GM12878 (cell line): ENCODE measurements at regions not wholly inside any gene's neighbourhood (a gene's known extent, or its start where the extent isn't known, plus 50 kb on each side); places are given as distances from the start of the nearest gene placed in this dataset.

ENCODE experiments used
- ATAC-seq: fragments of 200-7000 bp; cut with Tn5 transposase; 3 replicates; pipeline ENCODE4 v1.9.1; 2020; ENCODE audit warnings: mild to moderate bottlenecking, moderate library complexity
- BruUV-seq: library from RNA; stranded (reverse); fragments of 400-500 nt; replicated peaks from 2 replicates; lab custom pipeline; 2021; lab: Mats Ljungman, UMichigan
- CTCF ChIA-PET: fragments of 300-600 bp; sonication (Branson Sonifier 250); formaldehyde crosslinking; extraction: SDS; loops from one replicate; lab custom pipeline; 2021; ENCODE audit warnings: inconsistent platforms; lab: Yijun Ruan, JAX
- POLR2A ChIA-PET: fragments of 350-600 bp; formaldehyde crosslinking; extraction: SDS; loops from one replicate; lab custom pipeline; 2021; ENCODE audit warnings: inconsistent platforms; lab: Charles Lee
- RAD21 ChIA-PET: fragments of 300-600 bp; sonication (Branson Sonifier 250); formaldehyde crosslinking; loops from one replicate; lab custom pipeline; 2023; ENCODE audit warnings: antibody characterized with exemption; ENCODE audit not compliant: unreplicated experiment; lab: Charles Lee
- SMC1A ChIA-PET: fragments of 300-600 bp; sonication (Branson Sonifier 250); formaldehyde crosslinking; loops from one replicate; lab custom pipeline; 2023; ENCODE audit not compliant: unreplicated experiment, uncharacterized antibody; lab: Charles Lee
- DNase-seq: peaks from one replicate; pipeline ENCODE4 v3.0.0-alpha.2; 2011; ENCODE audit warnings: low read depth, low spot score
- FAIRE-seq: peaks from 3 replicates; lab custom pipeline; 2011; peaks lifted over from hg19 to GRCh38; lab: Jason Lieb, UNC
- H2AFZ ChIP-seq: 2 replicates; pipeline ENCODE4 v1.6.0; 2011; ENCODE audit warnings: low read depth, low read length, control low read depth; ENCODE audit not compliant: control insufficient read depth
- H3K27ac ChIP-seq: 2 replicates; pipeline ENCODE4 v1.5.1; 2011; ENCODE audit warnings: control low read depth; ENCODE audit not compliant: control insufficient read depth, insufficient read depth
- H3K27me3 ChIP-seq, 2 experiments: replicated peaks in 1 of 2; 2 replicates each; pipeline versions ENCODE4 v1.6.0 to v1.6.1; 2011; ENCODE audit warnings: low read length in 1 of 2; ENCODE audit not compliant: control insufficient read depth in 2 of 2, insufficient read depth in 2 of 2
- H3K36me3 ChIP-seq, 2 experiments: 2 replicates each; pipeline ENCODE4 v1.5.1; 2011; ENCODE audit warnings: low read length in 1 of 2; ENCODE audit not compliant: control insufficient read depth in 2 of 2, insufficient read depth in 2 of 2
- H3K4me1 ChIP-seq: 2 replicates; pipeline ENCODE4 v1.6.1; 2011; ENCODE audit warnings: mild to moderate bottlenecking, low read length, moderate library complexity, mixed read lengths; ENCODE audit not compliant: control insufficient read depth, insufficient read depth
- H3K4me2 ChIP-seq: 2 replicates; pipeline ENCODE4 v1.6.0; 2011; ENCODE audit warnings: control low read depth; ENCODE audit not compliant: control insufficient read depth, insufficient read depth
- H3K4me3 ChIP-seq: fragments of 200-600 bp; sonication (generic); 2 replicates; pipeline ENCODE4 v1.5.1; 2016
- H3K79me2 ChIP-seq: 2 replicates; pipeline ENCODE4 v1.6.0; 2011; ENCODE audit warnings: low read length; ENCODE audit not compliant: control insufficient read depth, insufficient read depth
- H3K9ac ChIP-seq: 2 replicates; pipeline ENCODE4 v1.8.0; 2011; ENCODE audit warnings: low read length, control low read depth, mixed read lengths; ENCODE audit not compliant: control insufficient read depth, insufficient read depth
- H3K9me3 ChIP-seq: replicated peaks from 3 replicates; pipeline ENCODE4 v1.5.1; 2011; ENCODE audit warnings: mild to moderate bottlenecking, low read length; ENCODE audit not compliant: control insufficient read depth, insufficient read depth
- H4K20me1 ChIP-seq: 2 replicates; pipeline ENCODE4 v1.6.0; 2011; ENCODE audit not compliant: control insufficient read depth, insufficient read depth
- ASH2L ChIP-seq: fragments of 300-600, 200-600 bp; sonication (generic); IDR thresholded peaks from 2 replicates; pipeline ENCODE4 v1.6.1; 2017; ENCODE audit warnings: low read depth, mild to moderate bottlenecking, borderline replicate concordance
- ATF2 ChIP-seq: IDR thresholded peaks from 2 replicates; pipeline ENCODE4 v1.6.1; 2012; ENCODE audit warnings: low read length, inconsistent platforms
- CHD2 ChIP-seq: IDR thresholded peaks from 2 replicates; pipeline ENCODE4 v1.6.1; 2011; ENCODE audit warnings: low read depth, low read length, improper control_type of control experiment, borderline replicate concordance
- ELK1 ChIP-seq: IDR thresholded peaks from 2 replicates; pipeline ENCODE4 v1.6.1; 2012; ENCODE audit warnings: low read depth, low read length, improper control_type of control experiment
- GATAD2B ChIP-seq: fragments of 450-650 bp; conservative IDR thresholded peaks from 2 replicates; pipeline ENCODE4 v1.6.1; 2017; ENCODE audit warnings: low read depth, mild to moderate bottlenecking, moderate library complexity
- HCFC1 ChIP-seq: fragments of 150-350 bp; IDR thresholded peaks from 2 replicates; pipeline ENCODE4 v1.6.1; 2014; ENCODE audit warnings: low read length
- MXI1 ChIP-seq: fragments of 150-350 bp; IDR thresholded peaks from 2 replicates; pipeline ENCODE4 v1.6.1; 2011; ENCODE audit warnings: low read depth, mild to moderate bottlenecking, inconsistent platforms, low read length, improper control_type of control experiment
- NBN ChIP-seq: fragments of 450-650 bp; IDR thresholded peaks from 2 replicates; pipeline ENCODE4 v1.6.1; 2016
- NKRF ChIP-seq: fragments of 450-650 bp; conservative IDR thresholded peaks from 2 replicates; pipeline ENCODE4 v1.6.1; 2017; ENCODE audit warnings: mild to moderate bottlenecking, moderate library complexity
- PBX3 ChIP-seq: IDR thresholded peaks from 2 replicates; pipeline ENCODE4 v1.6.1; 2011; ENCODE audit warnings: mild to moderate bottlenecking, low read depth, low read length, moderate library complexity; ENCODE audit not compliant: insufficient replicate concordance
- SIX5 ChIP-seq: IDR thresholded peaks from 2 replicates; pipeline ENCODE4 v1.6.1; 2011; ENCODE audit warnings: mild to moderate bottlenecking, low read depth, low read length, moderate library complexity; ENCODE audit not compliant: severe bottlenecking
- SUPT20H ChIP-seq: IDR thresholded peaks from 2 replicates; pipeline ENCODE4 v1.6.1; 2011; ENCODE audit warnings: low read depth, mild to moderate bottlenecking, low read length, moderate library complexity, borderline replicate concordance; ENCODE audit not compliant: control insufficient read depth
- ZNF592 ChIP-seq: fragments of 450-650 bp; IDR thresholded peaks from 2 replicates; pipeline ENCODE4 v1.6.1; 2017; ENCODE audit warnings: mild to moderate bottlenecking, moderate library complexity
- WGBS: methylation state at CpG from one replicate; pipeline ENCODE4 v1.1.6; 2016; ENCODE audit warnings: low lambda C conversion rate; ENCODE audit not compliant: insufficient replicate concordance, insufficient coverage; ENCODE audit errors: missing lambda C conversion rate; 5-methylcytosine and 5-hydroxymethylcytosine counted together
- in situ Hi-C: fragments of 300-500 bp; cut with MboI; formaldehyde crosslinking; loops from 9 replicates; pipeline ENCODE4 v1.14.3; 2018; ENCODE audit warnings: mixed read lengths
- intact Hi-C: fragments of 100-400 bp; cut with micrococcal nuclease; formaldehyde crosslinking; loops from one replicate; pipeline ENCODE4 v1.14.2; 2022; ENCODE audit not compliant: unreplicated experiment

- H3K79me2 ChIP-seq, result no peaks in the 10 kb centered on the region
- H3K27ac ChIP-seq, result no peak overlapping the region
- H3K4me2 ChIP-seq, result no peak overlapping the region
- no peak overlapping the region for H3K4me3 ChIP-seq
- ChIA-PET POLR2A (no interaction called here), CTCF (no interaction called here), RAD21 (no interaction called here), SMC1A (no interaction called here)
- no peaks in the 10 kb centered on the region for H3K9me3 ChIP-seq
- BruUV-seq, result no TSS peak
- H3K27me3 ChIP-seq, result no peaks in the 10 kb centered on the region
- H2AFZ ChIP-seq, result no peak overlapping the region
- FAIRE-seq, result no peak
- H3K36me3 ChIP-seq, result no peaks in the 10 kb centered on the region
- WGBS, result 24% methylated on average over 8 of the region's 8 CpGs
- intact Hi-C loops (no loop called here), in situ Hi-C loops (no loop called here)
- H3K4me1 ChIP-seq, result no peaks in the 10 kb centered on the region
- no peak for DNase-seq
- no peak overlapping the region for H3K9ac ChIP-seq
- no peaks in the 10 kb centered on the region for H4K20me1 ChIP-seq
- ATAC-seq, result no peak
- TF ChIP-seq NKRF (no peak), PBX3 (no peak), ASH2L (no peak), ELK1 (no peak), SIX5 (no peak), NBN (no peak), ZNF592 (no peak), MXI1 (no peak), CHD2 (no peak), SUPT20H (no peak), GATAD2B (no peak), HCFC1 (no peak), ATF2 (no peak)
Measured at GRCh38 chr22:49259839-49260615, 567.6 kb downstream of the BRD1 start.
